SK-N-SH (cell line): ENCODE measurements at regions not wholly inside any gene's neighbourhood (a gene's known extent, or its start where the extent isn't known, plus 50 kb on each side); places are given as distances from the start of the nearest gene placed in this dataset.

Experiments used
- CTCF ChIA-PET: fragments of 300-600, 350-600 bp; formaldehyde crosslinking; extraction: SDS; loops from one replicate; lab custom pipeline; 2021; lab: Yijun Ruan, JAX
- POLR2A ChIA-PET: fragments of 350-600 bp; sonication (Branson Sonifier 250); formaldehyde crosslinking; extraction: SDS; loops from one replicate; lab custom pipeline; 2020; ENCODE audit warnings: antibody characterized with exemption, inconsistent platforms; lab: Yijun Ruan, JAX
- DNase-seq: peaks from one replicate; pipeline ENCODE4 v3.0.0; 2012
- H2AFZ ChIP-seq: fragments of 200-600 bp; sonication (generic); 2 replicates; pipeline ENCODE4 v1.8.1; 2016; ENCODE audit warnings: antibody characterized with exemption, mild to moderate bottlenecking, low read depth
- H3F3A ChIP-seq: fragments of 200-600 bp; sonication (generic); replicated peaks from 2 replicates; pipeline ENCODE3; 2016; ENCODE audit warnings: antibody characterized with exemption, mild to moderate bottlenecking; ENCODE audit not compliant: insufficient read depth
- H3K27ac ChIP-seq, 2 experiments: fragments of 200-500 bp in 1 of 2; fragments of 200-600 bp in 1 of 2; sonication (Bioruptor generic) in 1 of 2; sonication (generic), shearing (Covaris generic) in 1 of 2; 2 replicates each; pipeline versions ENCODE4 v1.5.1 to v1.6.1; 2014 to 2016; ENCODE audit warnings: low read depth in 2 of 2, inconsistent platforms in 1 of 2, low read length in 1 of 2, mild to moderate bottlenecking in 1 of 2, mixed read lengths in 1 of 2
- H3K27me3 ChIP-seq: fragments of 200-600 bp; sonication (generic), shearing (Covaris generic); 2 replicates; pipeline ENCODE4 v1.6.1; 2016; ENCODE audit warnings: mixed run types; ENCODE audit not compliant: insufficient read depth
- H3K36me3 ChIP-seq, 2 experiments: fragments of 200-500 bp in 1 of 2; fragments of 200-600 bp in 1 of 2; sonication (Bioruptor generic) in 1 of 2; sonication (generic) in 1 of 2; replicated peaks in 1 of 2; 2 replicates each; pipeline versions ENCODE3 to v1.5.1; 2014 to 2016; ENCODE audit warnings: low read length in 1 of 2, mild to moderate bottlenecking in 1 of 2; ENCODE audit not compliant: insufficient read depth in 2 of 2, control insufficient read depth in 1 of 2
- H3K4me1 ChIP-seq, 2 experiments: fragments of 200-500 bp in 1 of 2; fragments of 200-600 bp in 1 of 2; sonication (Bioruptor generic) in 1 of 2; sonication (generic), shearing (Covaris generic) in 1 of 2; 2 replicates each; pipeline versions ENCODE4 v1.5.1 to v1.6.1; 2014 to 2016; ENCODE audit warnings: low read depth in 1 of 2, low read length in 1 of 2, mixed run types in 1 of 2; ENCODE audit not compliant: insufficient read depth in 2 of 2, control insufficient read depth in 1 of 2
- H3K4me2 ChIP-seq: fragments of 200-600 bp; sonication (generic), shearing (Covaris generic); 2 replicates; pipeline ENCODE4 v1.6.1; 2017; ENCODE audit warnings: mixed run types
- H3K4me3 ChIP-seq, 2 experiments: fragments of 200-500 bp in 1 of 2; fragments of 200-600 bp in 1 of 2; sonication (Bioruptor generic) in 1 of 2; sonication (generic), shearing (Covaris generic) in 1 of 2; 2 replicates each; pipeline versions ENCODE4 v1.5.1 to v1.8.1; 2014 to 2016; ENCODE audit warnings: low read depth in 2 of 2, inconsistent platforms in 1 of 2, low read length in 1 of 2, mild to moderate bottlenecking in 1 of 2, mixed read lengths in 1 of 2, moderate library complexity in 1 of 2
- H3K79me2 ChIP-seq: fragments of 200-600 bp; sonication (generic); 2 replicates; pipeline ENCODE4 v1.8.1; 2017; ENCODE audit warnings: mild to moderate bottlenecking; ENCODE audit not compliant: insufficient read depth
- H3K9ac ChIP-seq: fragments of 200-600 bp; sonication (generic); 2 replicates; pipeline ENCODE4 v1.6.1; 2017; ENCODE audit warnings: mixed run types
- H3K9me2 ChIP-seq: fragments of 200-600 bp; sonication (generic); 2 replicates; pipeline ENCODE4 v1.6.1; 2017; ENCODE audit warnings: mixed run types
- H3K9me3 ChIP-seq: fragments of 200-600 bp; sonication (generic); 2 replicates; pipeline ENCODE4 v1.6.1; 2017; ENCODE audit warnings: mixed run types, mild to moderate bottlenecking, moderate library complexity
- H4K20me1 ChIP-seq: fragments of 200-600 bp; sonication (generic); 2 replicates; pipeline ENCODE4 v1.6.1; 2017; ENCODE audit warnings: mild to moderate bottlenecking, mixed run types; ENCODE audit not compliant: insufficient read depth
- CHD2 ChIP-seq: fragments of 150-350 bp; IDR thresholded peaks from 2 replicates; pipeline ENCODE4 v1.6.1; 2018; ENCODE audit warnings: low read length; ENCODE audit not compliant: partially characterized antibody
- ELF1 ChIP-seq: IDR thresholded peaks from 2 replicates; pipeline ENCODE4 v1.4.0; 2012
- EP300 ChIP-seq, 2 experiments: IDR thresholded peaks; 2 replicates each; pipeline versions ENCODE4 v1.4.0 to v1.6.1; 2012; ENCODE audit warnings: borderline replicate concordance in 1 of 2, low read depth in 1 of 2, low read length in 1 of 2
- FOXM1 ChIP-seq: IDR thresholded peaks from 2 replicates; pipeline ENCODE4 v1.4.0; 2012; ENCODE audit warnings: low read depth, mild to moderate bottlenecking
- GATA2 ChIP-seq: sonication (generic); formaldehyde crosslinking; IDR thresholded peaks from 2 replicates; pipeline ENCODE4 v1.5.0; 2020; ENCODE audit warnings: mild to moderate bottlenecking, missing genetic modification reagents
- JUND ChIP-seq: IDR thresholded peaks from 2 replicates; pipeline ENCODE4 v1.4.0; 2012
- MAX ChIP-seq: IDR thresholded peaks from 2 replicates; pipeline ENCODE4 v1.4.0; 2012; ENCODE audit warnings: low read depth
- MXI1 ChIP-seq: IDR thresholded peaks from 2 replicates; pipeline ENCODE4 v1.6.1; 2012; ENCODE audit warnings: mild to moderate bottlenecking, low read depth, low read length, improper control_type of control experiment
- NRF1 ChIP-seq: IDR thresholded peaks from 2 replicates; pipeline ENCODE4 v1.6.1; 2012; ENCODE audit warnings: low read depth, mild to moderate bottlenecking, low read length
- RAD21 ChIP-seq: IDR thresholded peaks from 2 replicates; pipeline ENCODE4 v1.6.1; 2012; ENCODE audit warnings: mild to moderate bottlenecking, low read length
- REST ChIP-seq: IDR thresholded peaks from 2 replicates; pipeline ENCODE4 v1.6.1; 2012; ENCODE audit warnings: mild to moderate bottlenecking, low read depth, low read length, moderate library complexity
- RFX5 ChIP-seq: IDR thresholded peaks from 2 replicates; pipeline ENCODE4 v1.6.1; 2012; ENCODE audit warnings: mild to moderate bottlenecking, improper control_type of control experiment, low read length
- TAF1 ChIP-seq: IDR thresholded peaks from 2 replicates; pipeline ENCODE4 v1.6.1; 2012; ENCODE audit warnings: low read depth, mild to moderate bottlenecking, low read length, moderate library complexity, borderline replicate concordance
- TCF12 ChIP-seq: IDR thresholded peaks from 2 replicates; pipeline ENCODE4 v1.4.0; 2012
- USF1 ChIP-seq: IDR thresholded peaks from 2 replicates; pipeline ENCODE4 v1.4.0; 2012; ENCODE audit warnings: low read depth, borderline replicate concordance
- YY1 ChIP-seq: IDR thresholded peaks from 2 replicates; pipeline ENCODE4 v1.4.0; 2012; ENCODE audit warnings: low read depth, mild to moderate bottlenecking
- WGBS: methylation state at CpG from one replicate; pipeline ENCODE4 v1.1.6; 2017; ENCODE audit warnings: low lambda C conversion rate; 5-methylcytosine and 5-hydroxymethylcytosine counted together
- TF ChIP-seq, protein P1 (sequence below): IDR thresholded peaks from 2 replicates; pipeline ENCODE4; 2012

- no peak for TF ChIP-seq REST
- no peak for TF ChIP-seq MXI1
These were observed 492.5 kb upstream of the TGFBR2 start (continued) for GRCh38 chr3:30113906-30114305.

DNA sequence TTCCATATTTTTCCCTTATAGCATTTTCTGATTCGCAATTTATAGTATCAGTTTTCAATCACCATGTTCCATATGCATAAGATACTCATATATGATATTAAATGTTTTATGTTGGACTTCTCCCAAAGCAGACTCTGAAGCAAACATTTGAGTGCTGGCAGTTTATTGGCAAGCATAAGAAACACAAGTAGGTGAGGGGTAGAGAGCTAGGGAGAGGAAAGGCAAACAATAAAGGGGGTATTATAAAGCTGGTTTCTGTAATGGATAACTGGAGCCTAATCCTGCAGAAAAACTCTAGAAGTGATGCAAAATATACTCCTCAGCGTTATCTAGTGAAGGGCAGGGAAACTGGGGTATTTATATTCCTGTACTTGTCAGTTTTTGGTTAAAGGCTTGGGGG is 491.5 kb upstream of the TGFBR2 start:
- Histone ChIP-seq H3K27ac (no peak overlapping the region), H3F3A (no peaks in the 10 kb centered on the region), H4K20me1 (no peaks in the 10 kb centered on the region), H3K27me3 (no peaks in the 10 kb centered on the region), H3K36me3 (no peaks in the 10 kb centered on the region), H3K9ac (no peak overlapping the region), H3K9me3 (no peaks in the 10 kb centered on the region), H3K4me1 (peaks cover 0 to 19% of the 10 kb centered on the region in 2 experiments; a peak in 2 of 4 replicates), H3K4me3 (no peak overlapping the region), H2AFZ (no peak overlapping the region), H3K4me2 (no peak overlapping the region), H3K9me2 (no peaks in the 10 kb centered on the region), H3K79me2 (no peaks in the 10 kb centered on the region)
- ChIA-PET POLR2A (no interaction called here), CTCF (interaction anchor here (0.9 to 1.9 kb wide), 3 partner anchors 10 to 73 kb away, joined by 3 to 7 read pairs (median 3); no protein-coding TSS in a partner anchor)
- no peak for DNase-seq
- TF ChIP-seq MAX, result no peak
- TF ChIP-seq TCF12, result no peak
- TF ChIP-seq FOXM1, result no peak
- TF ChIP-seq RAD21, result no peak
- no peak for TF ChIP-seq TAF1
- TF ChIP-seq GATA2 (CRISPR knock-in tag), result no peak
- 98% methylated on average over 2 of the region's 2 CpGs for WGBS

- no peak overlapping the region for H3K27ac ChIP-seq
- TF ChIP-seq TAF1, result no peak
- TF ChIP-seq NRF1, result no peak
- TF ChIP-seq, protein P1, sequence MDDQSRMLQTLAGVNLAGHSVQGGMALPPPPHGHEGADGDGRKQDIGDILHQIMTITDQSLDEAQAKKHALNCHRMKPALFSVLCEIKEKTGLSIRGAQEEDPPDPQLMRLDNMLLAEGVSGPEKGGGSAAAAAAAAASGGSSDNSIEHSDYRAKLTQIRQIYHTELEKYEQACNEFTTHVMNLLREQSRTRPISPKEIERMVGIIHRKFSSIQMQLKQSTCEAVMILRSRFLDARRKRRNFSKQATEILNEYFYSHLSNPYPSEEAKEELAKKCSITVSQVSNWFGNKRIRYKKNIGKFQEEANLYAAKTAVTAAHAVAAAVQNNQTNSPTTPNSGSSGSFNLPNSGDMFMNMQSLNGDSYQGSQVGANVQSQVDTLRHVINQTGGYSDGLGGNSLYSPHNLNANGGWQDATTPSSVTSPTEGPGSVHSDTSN, result no peak
- TF ChIP-seq YY1, result no peak
- no peak for TF ChIP-seq REST
- TF ChIP-seq JUND, result no peak
- no peak for TF ChIP-seq TCF12
- TF ChIP-seq CHD2, result no peak
- TF ChIP-seq EP300 (IDR thresholded peaks at IDR 0.05; ENCODE audit: borderline replicate concordance in 1 of 2, low read depth in 1 of 2, low read length in 1 of 2), result no peak
- no peak for TF ChIP-seq USF1
- no peak for TF ChIP-seq MAX
- no peak for TF ChIP-seq RFX5
- no peak for TF ChIP-seq ELF1
- no peak for TF ChIP-seq FOXM1
These were observed 484.0 kb upstream of the TGFBR2 start for GRCh38 chr3:30122359-30122758.

More at GRCh38 chr3:30122359-30122758, 484.0 kb upstream of the TGFBR2 start:
- H3K9me3 ChIP-seq, result no peaks in the 10 kb centered on the region
- H3K4me2 ChIP-seq, result no peak overlapping the region
- peaks cover 0 to 4% of the 10 kb centered on the region in 2 experiments; a peak in 2 of 4 replicates for H3K4me1 ChIP-seq
- DNase-seq, result no peak
- no peaks in the 10 kb centered on the region for H3K36me3 ChIP-seq
- H2AFZ ChIP-seq, result no peak overlapping the region
- no peak overlapping the region for H3K4me3 ChIP-seq
- H3K9ac ChIP-seq, result no peak overlapping the region
- 75% methylated on average over 1 of the region's 1 CpG for WGBS
- CTCF ChIA-PET, result interaction anchor here (0.7 kb wide), 1 partner anchor 110 kb away, joined by 3 read pairs; no protein-coding TSS in a partner anchor
- H3K9me2 ChIP-seq, result no peaks in the 10 kb centered on the region
- no peaks in the 10 kb centered on the region for H3K27me3 ChIP-seq
- POLR2A ChIA-PET, result no interaction called here
- H4K20me1 ChIP-seq, result no peaks in the 10 kb centered on the region
- no peaks in the 10 kb centered on the region for H3K79me2 ChIP-seq
- no peaks in the 10 kb centered on the region for H3F3A ChIP-seq
